ENCODE measurements at regions not wholly inside any gene's neighbourhood (a gene's known extent, or its start where the extent isn't known, plus 50 kb on each side); places are given as distances from the start of the nearest gene placed in this dataset.
"Not testable (repeated sequence)": the region's sequence is repeated elsewhere in the genome, so short reads cannot be mapped to it uniquely, and the experiment has no call there.

DNA sequence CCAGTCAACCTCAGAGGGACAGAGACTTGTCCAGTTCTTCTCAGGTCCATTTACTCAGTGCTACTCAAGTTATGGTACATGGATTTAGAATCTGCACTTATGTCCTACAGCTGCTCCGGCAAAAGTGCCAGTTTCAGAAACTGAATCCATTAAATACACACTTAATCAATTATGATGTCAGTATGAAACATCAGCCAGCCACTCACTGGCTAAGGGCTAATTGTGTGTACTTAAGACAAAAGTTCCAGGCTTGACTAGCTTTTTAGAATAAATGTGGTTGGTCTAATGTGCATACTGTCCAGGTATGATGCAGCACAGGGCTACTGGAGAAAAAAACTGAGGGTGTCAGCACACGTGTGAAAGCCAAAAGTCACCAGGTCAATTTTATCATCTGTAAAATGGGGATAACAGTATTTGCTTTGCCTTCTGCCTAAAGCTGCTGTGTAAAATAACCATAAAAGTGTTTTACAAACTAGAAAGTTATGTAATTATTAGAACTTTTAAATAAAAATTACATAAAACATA is 55.4 kb upstream of the CYP2D6 start:
- in situ Hi-C loops (cut with HindIII; ENCODE audit: low pct_unique_long_range_greater_than_20kb, low sequenced_read_pairs): no loop called here
- DNase-seq (ENCODE audit: low read depth, low spot score): no peak

DNA sequence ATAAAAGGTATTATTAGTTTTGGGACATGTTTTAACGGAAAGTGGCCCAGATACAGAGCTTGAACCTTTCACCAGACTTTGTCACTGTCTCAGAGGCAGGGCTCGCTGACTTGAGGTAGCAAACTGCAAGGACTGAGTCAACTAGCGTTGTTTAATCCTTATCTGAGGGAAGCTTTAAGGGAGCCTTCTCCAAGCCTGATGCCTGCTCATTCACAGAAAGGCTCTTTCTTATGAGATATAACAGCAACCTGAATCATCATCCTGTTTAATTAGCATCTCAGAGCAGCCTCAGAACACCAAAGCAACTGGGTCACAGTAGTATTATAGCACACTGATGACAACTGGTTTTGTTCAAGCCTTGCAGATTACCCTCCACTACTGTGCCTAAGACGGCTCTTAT is 54.2 kb upstream of the CYP2D6 start:
- in situ Hi-C loops (cut with HindIII; ENCODE audit: low pct_unique_long_range_greater_than_20kb, low sequenced_read_pairs): no loop called here
- DNase-seq (ENCODE audit: low read depth, low spot score): no peak

DNA sequence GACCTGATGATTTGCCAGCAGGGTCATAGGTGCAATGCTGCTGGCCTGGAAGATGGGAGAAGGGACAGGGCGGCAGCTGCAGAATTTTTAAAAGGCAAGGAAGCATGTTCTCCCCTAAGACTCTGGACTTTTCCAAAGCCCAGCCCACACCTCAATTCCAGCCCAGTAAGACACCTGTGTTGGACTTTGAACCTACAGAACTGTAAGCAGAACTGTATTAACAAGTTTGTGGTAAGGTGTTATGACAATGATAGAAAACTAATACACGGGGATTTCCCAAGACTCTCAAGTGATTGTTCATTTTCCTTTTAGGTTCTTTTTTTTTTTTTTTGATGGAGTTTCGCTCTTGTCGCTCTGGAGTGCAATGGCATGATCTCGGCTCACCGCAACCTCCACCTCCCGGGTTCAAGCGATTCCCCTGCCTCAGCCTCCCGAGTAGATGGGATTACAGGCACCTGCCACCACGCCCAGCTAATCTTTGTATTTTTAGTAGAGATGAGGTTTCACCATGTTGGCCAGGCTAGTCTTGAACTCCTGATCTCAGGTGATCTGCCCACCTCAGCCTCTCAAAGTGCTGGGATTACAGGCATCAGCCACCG is 53.0 kb upstream of the CYP2D6 start:
- DNase-seq (ENCODE audit: low read depth, low spot score); in situ Hi-C loops (cut with HindIII; ENCODE audit: low pct_unique_long_range_greater_than_20kb, low sequenced_read_pairs): not testable (repeated sequence)

DNA sequence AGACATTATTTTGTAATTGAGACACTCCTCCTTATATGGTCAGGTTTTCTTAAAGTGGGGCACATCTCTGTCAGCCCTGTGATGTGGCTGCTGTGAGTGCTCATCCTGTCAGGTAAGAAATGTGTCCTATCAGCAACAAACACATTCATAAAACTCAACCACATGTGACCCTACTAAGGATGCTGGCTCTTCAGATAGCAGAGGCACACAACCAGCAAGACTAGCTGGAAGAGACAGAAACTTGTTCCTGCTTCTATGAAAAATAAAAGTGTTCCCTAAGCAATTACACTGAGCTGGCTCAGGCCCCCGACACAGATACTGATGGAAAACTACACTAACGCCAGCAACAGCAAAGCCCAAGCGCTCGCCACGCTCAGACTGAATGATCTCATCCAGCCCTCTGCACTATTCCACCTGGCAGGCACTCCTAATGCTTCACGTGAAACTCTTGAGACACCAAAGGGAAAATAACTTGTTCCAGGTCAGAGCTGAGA is 49.8 kb upstream of the CYP2D6 start:
- DNase-seq (ENCODE audit: low read depth, low spot score): no peak
- in situ Hi-C loops (cut with HindIII; ENCODE audit: low pct_unique_long_range_greater_than_20kb, low sequenced_read_pairs): no loop called here
